ENCODE measurements at regions not wholly inside any gene's neighbourhood (a gene's known extent, or its start where the extent isn't known, plus 50 kb on each side); places are given as distances from the start of the nearest gene placed in this dataset.

DNA sequence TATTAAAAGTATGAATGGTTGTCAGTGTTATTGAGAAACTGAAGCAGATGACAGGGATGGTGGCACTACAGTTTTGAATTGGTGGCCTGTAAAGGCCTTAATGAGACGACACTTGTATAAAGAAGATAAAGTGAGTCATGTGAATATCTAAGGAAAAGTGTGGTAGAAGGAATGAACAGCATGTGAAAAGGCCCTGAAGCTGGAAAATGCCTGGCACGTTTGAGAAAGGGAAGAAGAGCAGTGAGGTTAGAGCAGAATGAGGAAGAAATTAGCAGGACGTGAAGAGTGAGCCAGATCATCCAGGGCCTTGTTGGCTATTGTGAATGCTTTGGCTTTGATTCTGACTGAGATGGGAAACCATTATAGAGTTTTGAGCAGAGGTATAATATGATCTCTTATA is 387.6 kb upstream of the DPH6 start:
- no peak for ATAC-seq (ENCODE audit: low read depth)
- H3K9ac ChIP-seq (ENCODE audit: low read length) = no peak overlapping the region
- no peaks in the 10 kb centered on the region for H4K20me1 ChIP-seq (ENCODE audit: control insufficient read depth, insufficient read depth, low read length, poor library complexity, severe bottlenecking)
- H3K4me1 ChIP-seq (ENCODE audit: control insufficient read depth in 2 of 2, insufficient read depth in 2 of 2, low read length in 2 of 2) = no peaks in the 10 kb centered on the region
- no peaks in the 10 kb centered on the region for H3K36me3 ChIP-seq (replicated peaks in 1 of 2; ENCODE audit: control extremely low read depth in 1 of 2, control insufficient read depth in 1 of 2, extremely low read depth in 1 of 2, insufficient read depth in 2 of 2, low read length in 1 of 2)
- Mint-ChIP-seq H3K27ac (no peak overlapping the region), H3K4me3 (no peak overlapping the region), H3K9me3 (ENCODE audit: insufficient read depth) (no peaks in the 10 kb centered on the region), H3K4me1 (no peaks in the 10 kb centered on the region), H3K27me3 (no peaks in the 10 kb centered on the region)
- no peak overlapping the region for H3K4me2 ChIP-seq (replicated peaks; ENCODE audit: low read depth, low read length, poor library complexity, severe bottlenecking)
- POLR2A ChIA-PET = no interaction called here
- 75% methylated on average over 3 of the region's 3 CpGs for WGBS (ENCODE audit: insufficient coverage)
- H3K9me3 ChIP-seq (ENCODE audit: control extremely low read depth in 1 of 3, control insufficient read depth in 2 of 3, insufficient read depth in 1 of 3, low read length in 2 of 3) = no peaks in the 10 kb centered on the region
- TF ChIP-seq, protein P1, sequence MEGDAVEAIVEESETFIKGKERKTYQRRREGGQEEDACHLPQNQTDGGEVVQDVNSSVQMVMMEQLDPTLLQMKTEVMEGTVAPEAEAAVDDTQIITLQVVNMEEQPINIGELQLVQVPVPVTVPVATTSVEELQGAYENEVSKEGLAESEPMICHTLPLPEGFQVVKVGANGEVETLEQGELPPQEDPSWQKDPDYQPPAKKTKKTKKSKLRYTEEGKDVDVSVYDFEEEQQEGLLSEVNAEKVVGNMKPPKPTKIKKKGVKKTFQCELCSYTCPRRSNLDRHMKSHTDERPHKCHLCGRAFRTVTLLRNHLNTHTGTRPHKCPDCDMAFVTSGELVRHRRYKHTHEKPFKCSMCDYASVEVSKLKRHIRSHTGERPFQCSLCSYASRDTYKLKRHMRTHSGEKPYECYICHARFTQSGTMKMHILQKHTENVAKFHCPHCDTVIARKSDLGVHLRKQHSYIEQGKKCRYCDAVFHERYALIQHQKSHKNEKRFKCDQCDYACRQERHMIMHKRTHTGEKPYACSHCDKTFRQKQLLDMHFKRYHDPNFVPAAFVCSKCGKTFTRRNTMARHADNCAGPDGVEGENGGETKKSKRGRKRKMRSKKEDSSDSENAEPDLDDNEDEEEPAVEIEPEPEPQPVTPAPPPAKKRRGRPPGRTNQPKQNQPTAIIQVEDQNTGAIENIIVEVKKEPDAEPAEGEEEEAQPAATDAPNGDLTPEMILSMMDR (IDR thresholded peaks at IDR 0.05) = no peak
- DNase-seq = no peak
- H3K27ac ChIP-seq (ENCODE audit: low read length in 2 of 2) = no peak overlapping the region
- H3K4me3 ChIP-seq (ENCODE audit: control extremely low read depth in 1 of 5, extremely low read depth in 1 of 5, insufficient read depth in 1 of 5, low read depth in 2 of 5, low read length in 4 of 5) = no peak overlapping the region
- H3K79me2 ChIP-seq (ENCODE audit: control insufficient read depth, insufficient read depth, low read length) = no peaks in the 10 kb centered on the region
- no peaks in the 10 kb centered on the region for H3K27me3 ChIP-seq (replicated peaks in 1 of 4; ENCODE audit: control extremely low read depth in 1 of 4, control insufficient read depth in 3 of 4, insufficient read depth in 4 of 4, low read length in 3 of 4)
- intact Hi-C loops (cut with micrococcal nuclease) = no loop called here
- H2AFZ ChIP-seq (ENCODE audit: insufficient read depth, low read depth, low read length, poor library complexity, severe bottlenecking) = no peak overlapping the region
- CTCF ChIA-PET = no interaction called here

DNA sequence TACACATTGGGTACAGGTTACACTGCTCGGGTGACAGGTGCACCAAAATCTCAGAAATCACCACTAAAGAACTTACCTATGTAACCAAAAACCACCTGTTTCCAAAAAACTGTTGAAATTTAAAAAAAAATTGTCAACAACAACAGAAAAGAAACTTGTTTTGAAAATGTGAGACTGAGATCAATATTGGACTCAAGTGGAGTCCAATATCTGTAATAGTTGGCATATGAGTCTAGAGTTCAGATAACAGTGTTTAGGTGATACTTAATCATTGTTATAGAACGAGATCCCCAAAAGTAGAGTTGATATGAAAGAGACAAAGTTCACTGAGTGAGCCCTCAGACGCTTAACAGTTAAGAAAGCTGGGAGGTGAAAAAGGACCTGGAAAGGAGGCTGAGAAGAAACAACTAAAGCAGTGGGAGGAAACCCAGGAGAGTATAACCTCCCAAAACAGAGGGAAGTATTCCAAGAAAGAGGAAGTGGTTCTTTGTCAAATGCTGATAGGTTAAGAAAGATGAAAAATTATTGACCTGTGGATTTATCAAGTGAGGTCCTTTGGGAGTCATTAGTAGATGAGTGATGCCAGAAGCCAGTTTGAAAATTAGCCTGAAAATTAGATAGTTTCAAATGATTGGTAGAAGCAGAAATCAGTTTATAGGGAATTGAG is 388.6 kb upstream of the DPH6 start:
- ChIA-PET POLR2A (no interaction called here), CTCF (no interaction called here)
- Histone ChIP-seq H3K79me2 (ENCODE audit: control insufficient read depth, insufficient read depth, low read length) (no peaks in the 10 kb centered on the region), H4K20me1 (ENCODE audit: control insufficient read depth, insufficient read depth, low read length, poor library complexity, severe bottlenecking) (no peaks in the 10 kb centered on the region), H3K9ac (ENCODE audit: low read length) (no peak overlapping the region), H3K4me2 (replicated peaks; ENCODE audit: low read depth, low read length, poor library complexity, severe bottlenecking) (no peak overlapping the region), H3K4me3 (ENCODE audit: control extremely low read depth in 1 of 5, extremely low read depth in 1 of 5, insufficient read depth in 1 of 5, low read depth in 2 of 5, low read length in 4 of 5) (no peak overlapping the region), H2AFZ (ENCODE audit: insufficient read depth, low read depth, low read length, poor library complexity, severe bottlenecking) (no peak overlapping the region), H3K36me3 (replicated peaks in 1 of 2; ENCODE audit: control extremely low read depth in 1 of 2, control insufficient read depth in 1 of 2, extremely low read depth in 1 of 2, insufficient read depth in 2 of 2, low read length in 1 of 2) (no peaks in the 10 kb centered on the region), H3K27me3 (replicated peaks in 1 of 4; ENCODE audit: control extremely low read depth in 1 of 4, control insufficient read depth in 3 of 4, insufficient read depth in 4 of 4, low read length in 3 of 4) (no peaks in the 10 kb centered on the region), H3K27ac (ENCODE audit: low read length in 2 of 2) (no peak overlapping the region), H3K9me3 (ENCODE audit: control extremely low read depth in 1 of 3, control insufficient read depth in 2 of 3, insufficient read depth in 1 of 3, low read length in 2 of 3) (no peaks in the 10 kb centered on the region), H3K4me1 (ENCODE audit: control insufficient read depth in 2 of 2, insufficient read depth in 2 of 2, low read length in 2 of 2) (no peaks in the 10 kb centered on the region)
- H3K27ac Mint-ChIP-seq = no peak overlapping the region
- no peaks in the 10 kb centered on the region for H3K4me1 Mint-ChIP-seq
- no peak for DNase-seq
- H3K4me3 Mint-ChIP-seq = no peak overlapping the region
- no peak for ATAC-seq (ENCODE audit: low read depth)
- H3K27me3 Mint-ChIP-seq = no peaks in the 10 kb centered on the region
- intact Hi-C loops (cut with micrococcal nuclease) = no loop called here
- 72% methylated on average over 2 of the region's 3 CpGs for WGBS (ENCODE audit: insufficient coverage)
- TF ChIP-seq EZH2 (IDR thresholded peaks at IDR 0.05; ENCODE audit: borderline replicate concordance, insufficient read depth, low read depth, low read length, poor library complexity, severe bottlenecking) = no peak
- TF ChIP-seq, protein P1 (IDR thresholded peaks at IDR 0.05) = no peak
- no peaks in the 10 kb centered on the region for H3K9me3 Mint-ChIP-seq (ENCODE audit: insufficient read depth)
